RWPE1 (cell line): ENCODE measurements at regions not wholly inside any gene's neighbourhood (a gene's known extent, or its start where the extent isn't known, plus 50 kb on each side); places are given as distances from the start of the nearest gene placed in this dataset.
"Not testable (repeated sequence)": the region's sequence is repeated elsewhere in the genome, so short reads cannot be mapped to it uniquely, and the experiment has no call there.

Source experiments
- CTCF ChIA-PET: fragments of 350-600 bp; sonication (Branson Sonifier 250); formaldehyde crosslinking; extraction: SDS; loops from one replicate; lab custom pipeline; 2021; lab: Yijun Ruan, JAX
- POLR2A ChIA-PET: fragments of 400-600 bp; formaldehyde crosslinking; extraction: SDS; loops from one replicate; lab custom pipeline; 2020; ENCODE audit warnings: antibody characterized with exemption; ENCODE audit not compliant: low non-redundant PET; lab: Yijun Ruan, JAX
- DNase-seq: peaks from one replicate; pipeline ENCODE4 v3.0.0; 2012; ENCODE audit warnings: low spot score
- H3K27ac ChIP-seq: fragments of 450-650 bp; 2 replicates; pipeline ENCODE4 v1.5.1; 2017
- TF ChIP-seq, protein P1 (sequence below): fragments of 450-650 bp; conservative IDR thresholded peaks from 2 replicates; pipeline ENCODE4 v1.5.1; 2017; ENCODE audit warnings: low read depth, mild to moderate bottlenecking

DNA sequence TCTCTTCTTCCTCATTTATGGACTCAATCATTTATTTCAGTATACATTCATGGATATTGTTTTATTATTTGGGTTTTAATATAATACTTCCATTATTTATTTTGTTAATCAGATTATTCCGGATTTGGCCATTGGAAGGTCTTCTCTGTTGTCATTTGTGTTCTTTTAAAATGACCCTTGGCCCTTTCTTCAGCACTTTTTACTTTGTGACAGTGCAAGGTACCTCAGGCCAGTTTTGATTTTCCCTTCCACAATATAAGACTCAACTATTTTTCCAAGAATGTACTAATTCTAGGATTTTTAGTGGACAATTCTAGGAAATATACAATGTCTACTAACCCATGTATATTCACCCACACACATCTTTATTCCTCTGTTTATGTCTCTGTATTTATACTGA lies 521.4 kb upstream of the FOXG1 start:
- TF ChIP-seq, protein P1, sequence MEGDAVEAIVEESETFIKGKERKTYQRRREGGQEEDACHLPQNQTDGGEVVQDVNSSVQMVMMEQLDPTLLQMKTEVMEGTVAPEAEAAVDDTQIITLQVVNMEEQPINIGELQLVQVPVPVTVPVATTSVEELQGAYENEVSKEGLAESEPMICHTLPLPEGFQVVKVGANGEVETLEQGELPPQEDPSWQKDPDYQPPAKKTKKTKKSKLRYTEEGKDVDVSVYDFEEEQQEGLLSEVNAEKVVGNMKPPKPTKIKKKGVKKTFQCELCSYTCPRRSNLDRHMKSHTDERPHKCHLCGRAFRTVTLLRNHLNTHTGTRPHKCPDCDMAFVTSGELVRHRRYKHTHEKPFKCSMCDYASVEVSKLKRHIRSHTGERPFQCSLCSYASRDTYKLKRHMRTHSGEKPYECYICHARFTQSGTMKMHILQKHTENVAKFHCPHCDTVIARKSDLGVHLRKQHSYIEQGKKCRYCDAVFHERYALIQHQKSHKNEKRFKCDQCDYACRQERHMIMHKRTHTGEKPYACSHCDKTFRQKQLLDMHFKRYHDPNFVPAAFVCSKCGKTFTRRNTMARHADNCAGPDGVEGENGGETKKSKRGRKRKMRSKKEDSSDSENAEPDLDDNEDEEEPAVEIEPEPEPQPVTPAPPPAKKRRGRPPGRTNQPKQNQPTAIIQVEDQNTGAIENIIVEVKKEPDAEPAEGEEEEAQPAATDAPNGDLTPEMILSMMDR, result no peak
- H3K27ac ChIP-seq, result no peak overlapping the region
- ChIA-PET CTCF (no interaction called here), POLR2A (no interaction called here)
- DNase-seq, result no peak

DNA sequence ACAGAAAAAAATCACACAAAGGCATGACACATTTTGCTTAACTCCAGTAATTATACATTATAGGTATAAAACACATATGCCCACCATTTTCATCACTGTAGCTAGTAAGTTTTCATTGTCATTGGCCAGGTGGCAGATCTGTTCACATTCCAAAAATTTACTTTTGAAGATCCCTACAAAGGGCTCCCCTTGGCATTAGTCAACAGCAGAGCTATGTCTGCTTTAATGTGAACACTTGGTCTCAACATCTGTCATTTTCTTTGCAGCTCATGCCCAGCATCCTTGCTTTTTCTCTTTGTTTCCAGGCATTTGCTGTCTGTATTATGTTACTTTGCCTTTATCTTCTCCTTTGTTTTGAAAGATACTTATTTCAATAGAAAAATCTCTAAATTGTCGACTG lies 519.1 kb upstream of the FOXG1 start:
- TF ChIP-seq, protein P1, result no peak
- CTCF ChIA-PET, result no interaction called here
- no peak overlapping the region for H3K27ac ChIP-seq
- no peak for DNase-seq
- POLR2A ChIA-PET, result no interaction called here

DNA sequence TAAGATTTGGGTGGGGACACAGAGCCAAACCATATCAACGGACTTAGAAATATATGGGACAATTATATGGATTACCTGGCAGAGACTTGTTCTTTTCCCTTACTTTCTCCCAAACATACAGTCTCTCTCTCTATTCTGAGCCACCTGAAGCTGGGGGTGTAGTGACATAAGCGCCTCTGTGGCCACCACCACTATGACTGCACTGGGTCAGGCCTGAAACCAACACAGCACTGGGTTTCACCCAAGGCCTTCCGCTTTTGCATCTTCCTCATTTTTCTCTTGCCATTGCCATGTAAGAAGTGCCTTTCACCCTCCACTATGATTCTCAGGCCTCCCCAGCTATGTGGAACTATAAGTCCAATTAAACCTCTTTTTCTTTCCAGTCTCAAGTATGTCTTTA lies 514.5 kb upstream of the FOXG1 start:
- POLR2A ChIA-PET, CTCF ChIA-PET, H3K27ac ChIP-seq, DNase-seq: not testable (repeated sequence)

DNA sequence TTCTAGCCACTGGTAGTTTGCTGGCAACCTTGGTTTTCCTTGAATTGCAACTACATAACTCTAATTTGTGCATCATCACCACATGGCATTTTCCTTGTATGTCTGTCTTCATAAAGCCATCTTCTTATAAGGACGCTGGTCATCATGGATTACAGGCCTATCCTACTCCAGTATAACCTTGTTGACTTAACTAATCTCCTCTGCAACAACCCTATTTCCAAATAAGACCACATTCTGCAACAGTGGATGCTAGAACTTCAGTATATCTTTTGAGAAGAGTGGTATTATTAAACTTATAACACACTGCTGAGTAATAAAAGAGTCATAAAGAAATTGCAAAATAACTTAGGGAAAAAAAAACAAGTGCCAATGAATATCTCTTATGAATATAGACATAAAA lies 511.8 kb upstream of the FOXG1 start:
- ChIA-PET CTCF (no interaction called here), POLR2A (no interaction called here)
- no peak overlapping the region for H3K27ac ChIP-seq
- TF ChIP-seq, protein P1, result no peak
- no peak for DNase-seq

DNA sequence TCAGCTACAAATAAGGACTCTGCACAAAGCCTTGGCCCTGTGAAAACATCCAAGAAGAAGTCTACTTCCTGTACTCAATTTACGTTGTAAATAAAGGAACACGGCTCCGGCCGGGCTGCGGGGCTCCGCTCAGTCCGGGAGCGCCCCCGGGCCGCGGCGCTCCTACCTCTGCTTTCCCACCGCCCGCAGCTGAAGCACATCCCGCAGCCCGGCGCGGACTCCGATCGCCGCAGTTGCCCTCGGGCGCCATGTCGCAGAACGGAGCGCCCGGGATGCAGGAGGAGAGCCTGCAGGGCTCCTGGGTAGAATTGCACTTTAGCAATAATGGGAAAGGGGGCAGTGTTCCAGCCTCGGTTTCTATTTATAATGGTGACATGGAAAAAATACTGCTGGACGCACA lies 502.3 kb upstream of the FOXG1 start:
- TF ChIP-seq, protein P1, result no peak
- CTCF ChIA-PET, result no interaction called here
- H3K27ac ChIP-seq, result no peak overlapping the region
- DNase-seq, result no peak
- POLR2A ChIA-PET, result no interaction called here

DNA sequence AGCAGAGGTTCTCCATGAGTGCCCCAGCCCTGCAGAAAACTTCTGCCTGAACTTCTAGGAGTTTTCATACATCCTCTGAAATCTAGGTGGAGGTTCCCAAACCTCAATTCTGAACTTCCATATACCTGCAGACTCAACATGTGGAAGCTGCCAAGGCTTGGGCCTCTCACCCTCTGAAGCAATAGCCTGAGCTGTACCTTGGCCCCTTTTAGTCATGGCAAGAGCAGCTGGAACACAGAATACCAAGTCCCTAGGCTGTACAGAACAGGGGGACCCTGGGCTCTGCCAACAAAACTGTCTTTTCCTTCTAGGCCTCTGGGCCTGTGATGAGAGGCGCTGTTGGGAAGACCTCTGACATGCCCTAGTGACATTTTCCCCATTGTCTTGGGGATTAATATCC lies 494.3 kb upstream of the FOXG1 start:
- no peak overlapping the region for H3K27ac ChIP-seq
- POLR2A ChIA-PET, result no interaction called here
- DNase-seq, result no peak
- TF ChIP-seq, protein P1, result no peak
- CTCF ChIA-PET, result no interaction called here

DNA sequence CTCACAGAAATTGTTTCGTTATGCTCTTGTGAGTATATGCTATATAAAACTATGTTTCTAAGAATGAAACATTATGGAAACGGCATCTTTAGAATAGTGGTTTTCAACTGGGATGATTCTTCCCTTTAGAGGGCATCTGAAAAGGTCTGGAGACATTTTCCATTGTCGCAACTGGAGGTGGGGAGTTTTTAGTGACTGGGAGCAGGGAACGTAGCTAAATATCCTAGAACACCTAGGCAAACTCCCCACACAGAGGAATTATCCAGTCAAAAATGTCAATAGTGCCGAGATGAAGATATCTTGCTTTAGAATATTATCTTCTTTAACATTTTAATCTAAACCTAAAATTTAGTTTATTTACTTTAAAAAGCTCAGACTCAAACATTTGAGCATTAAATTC lies 486.1 kb upstream of the FOXG1 start:
- ChIA-PET CTCF (interaction anchor here (0.8 kb wide), 1 partner anchor 50 kb away, joined by 4 read pairs; no protein-coding TSS in a partner anchor), POLR2A (no interaction called here)
- DNase-seq, result no peak
- TF ChIP-seq, protein P1, result no peak
- no peak overlapping the region for H3K27ac ChIP-seq
